Endothelial cell of umbilical vein (primary cell): ENCODE measurements at regions not wholly inside any gene's neighbourhood (a gene's known extent, or its start where the extent isn't known, plus 50 kb on each side); places are given as distances from the start of the nearest gene placed in this dataset.

ENCODE experiments used
- BruUV-seq: library from RNA; stranded (reverse); fragments of 400-500 nt; replicated peaks from 2 replicates; lab custom pipeline; 2021; lab: Mats Ljungman, UMichigan
- CTCF ChIA-PET: fragments of 300-600, 350-600 bp; sonication (Branson Sonifier 250); formaldehyde crosslinking; loops from one replicate; lab custom pipeline; 2021; ENCODE audit warnings: antibody characterized with exemption, inconsistent platforms; lab: Charles Lee
- POLR2A ChIA-PET: fragments of 300-600, 350-600 bp; sonication (Branson Sonifier 250); formaldehyde crosslinking; loops from one replicate; lab custom pipeline; 2021; ENCODE audit warnings: antibody characterized with exemption, inconsistent platforms; lab: Charles Lee
- DNase-seq: peaks from one replicate; pipeline ENCODE4 v3.0.0-alpha.2; 2011; ENCODE audit warnings: low read depth, low spot score
- FAIRE-seq: peaks from 2 replicates; lab custom pipeline; 2011; peaks lifted over from hg19 to GRCh38; lab: Jason Lieb, UNC
- H2AFZ ChIP-seq: 2 replicates; pipeline ENCODE4 v1.6.0; 2012; ENCODE audit warnings: low read depth, low read length, control low read depth, inconsistent platforms
- H3K27ac ChIP-seq: 2 replicates; pipeline ENCODE4 v1.5.1; 2011; ENCODE audit warnings: low read depth, mild to moderate bottlenecking, control low read depth, low read length, moderate library complexity; ENCODE audit not compliant: insufficient read depth
- H3K27me3 ChIP-seq, 2 experiments: 2 replicates each; pipeline versions ENCODE4 v1.6.0 to v1.6.1; 2011; ENCODE audit warnings: low read length in 2 of 2, mixed read lengths in 1 of 2; ENCODE audit not compliant: control insufficient read depth in 2 of 2, insufficient read depth in 2 of 2
- H3K36me3 ChIP-seq, 2 experiments: 2 replicates in 1 of 2; 3 replicates in 1 of 2; pipeline ENCODE4 v1.5.1; 2011; ENCODE audit warnings: low read length in 2 of 2, mild to moderate bottlenecking in 1 of 2, moderate library complexity in 1 of 2; ENCODE audit not compliant: control insufficient read depth in 2 of 2, insufficient read depth in 2 of 2; ENCODE audit errors: extremely low read depth in 1 of 2
- H3K4me1 ChIP-seq: 3 replicates; pipeline ENCODE4 v1.5.1; 2011; ENCODE audit warnings: mild to moderate bottlenecking, low read length; ENCODE audit not compliant: control insufficient read depth, insufficient read depth; ENCODE audit errors: extremely low read depth
- H3K4me2 ChIP-seq: 2 replicates; pipeline ENCODE4 v1.6.1; 2011; ENCODE audit warnings: low read length, control low read depth, mixed read lengths; ENCODE audit not compliant: insufficient read depth
- H3K4me3 ChIP-seq, 3 experiments: fragments of 200-600 bp in 1 of 3; sonication (generic), shearing (Covaris generic) in 1 of 3; replicated peaks in 1 of 3; 2 replicates each; pipeline ENCODE4 v1.5.1; 2011 to 2016; ENCODE audit warnings: control low read depth in 3 of 3, low read length in 3 of 3, mild to moderate bottlenecking in 2 of 3, inconsistent platforms in 1 of 3, low read depth in 1 of 3, moderate library complexity in 1 of 3; ENCODE audit not compliant: insufficient read depth in 1 of 3
- H3K79me2 ChIP-seq: 2 replicates; pipeline ENCODE4 v1.6.0; 2012; ENCODE audit warnings: low read length, inconsistent platforms; ENCODE audit not compliant: control insufficient read depth, insufficient read depth
- H3K9ac ChIP-seq: replicated peaks from 2 replicates; pipeline ENCODE3; 2011; ENCODE audit warnings: low read length, control low read depth; ENCODE audit not compliant: insufficient read depth; ENCODE audit errors: extremely low read depth
- H3K9me1 ChIP-seq: replicated peaks from 3 replicates; pipeline ENCODE4 v1.6.0; 2011; ENCODE audit warnings: mild to moderate bottlenecking, low read length; ENCODE audit not compliant: control insufficient read depth, insufficient read depth; ENCODE audit errors: extremely low read depth
- H3K9me3 ChIP-seq: replicated peaks from 2 replicates; pipeline ENCODE4 v1.5.1; 2012; ENCODE audit warnings: low read length, inconsistent platforms; ENCODE audit not compliant: control insufficient read depth, insufficient read depth
- H4K20me1 ChIP-seq: replicated peaks from 2 replicates; pipeline ENCODE3; 2011; ENCODE audit warnings: mild to moderate bottlenecking, low read length; ENCODE audit not compliant: control insufficient read depth, insufficient read depth; ENCODE audit errors: extremely low read depth
- CTCF ChIP-seq, 2 donors: IDR thresholded peaks; 1 replicate in 1 of 2; 2 replicates in 1 of 2; pipeline ENCODE4 v1.5.1; 2011; ENCODE audit warnings: low read length in 2 of 2, mild to moderate bottlenecking in 2 of 2, moderate library complexity in 2 of 2, control low read depth in 1 of 2, inconsistent platforms in 1 of 2, low read depth in 1 of 2; ENCODE audit not compliant: insufficient read depth in 1 of 2; ENCODE audit errors: extremely low read depth in 1 of 2
- EZH2 ChIP-seq: IDR thresholded peaks from 2 replicates; pipeline ENCODE4 v1.6.1; 2012; ENCODE audit warnings: borderline replicate concordance, low read depth, mild to moderate bottlenecking, moderate library complexity, low read length, inconsistent platforms; ENCODE audit not compliant: severe bottlenecking
- FOS ChIP-seq: IDR thresholded peaks from 2 replicates; pipeline ENCODE4 v1.6.1; 2011; ENCODE audit warnings: mild to moderate bottlenecking, low read length, moderate library complexity, borderline replicate concordance; ENCODE audit not compliant: insufficient read depth
- GATA2 ChIP-seq: IDR thresholded peaks from 2 replicates; pipeline ENCODE4 v1.7.0; 2011; ENCODE audit warnings: low read depth, mild to moderate bottlenecking, moderate library complexity, mixed read lengths, low read length; ENCODE audit not compliant: insufficient read length, insufficient read depth
- JUN ChIP-seq: IDR thresholded peaks from 2 replicates; pipeline ENCODE4 v1.6.1; 2011; ENCODE audit warnings: borderline replicate concordance, low read depth; ENCODE audit not compliant: insufficient read length, insufficient read depth
- MYC ChIP-seq: IDR thresholded peaks from one replicate; pipeline ENCODE4 v1.6.1; 2011; ENCODE audit warnings: mild to moderate bottlenecking, low read depth, low read length
- POLR2A ChIP-seq: IDR thresholded peaks from 2 replicates; pipeline ENCODE4 v1.6.1; 2012; ENCODE audit warnings: low read depth, mild to moderate bottlenecking, control low read depth, low read length
- POLR2AphosphoS5 ChIP-seq: IDR thresholded peaks from 2 replicates; pipeline ENCODE4 v1.6.1; 2012; ENCODE audit warnings: low read depth, mild to moderate bottlenecking, control low read depth, low read length, moderate library complexity; ENCODE audit not compliant: insufficient read depth
- dilution Hi-C: fragments of 300-500 bp; cut with MboI; formaldehyde crosslinking; loops from one replicate; pipeline ENCODE4 v1.15.0; 2019; ENCODE audit warnings: low sequenced_read_pairs; ENCODE audit not compliant: extremely low pct_ligation_motif_present
- intact Hi-C: fragments of 100-400 bp; cut with micrococcal nuclease; formaldehyde crosslinking; loops from one replicate; pipeline ENCODE4 v1.10.0; 2022
- TF ChIP-seq, protein P1 (sequence below): IDR thresholded peaks from 2 replicates; pipeline ENCODE4 v1.6.1; 2011; ENCODE audit not compliant: insufficient read depth, insufficient read length

DNA sequence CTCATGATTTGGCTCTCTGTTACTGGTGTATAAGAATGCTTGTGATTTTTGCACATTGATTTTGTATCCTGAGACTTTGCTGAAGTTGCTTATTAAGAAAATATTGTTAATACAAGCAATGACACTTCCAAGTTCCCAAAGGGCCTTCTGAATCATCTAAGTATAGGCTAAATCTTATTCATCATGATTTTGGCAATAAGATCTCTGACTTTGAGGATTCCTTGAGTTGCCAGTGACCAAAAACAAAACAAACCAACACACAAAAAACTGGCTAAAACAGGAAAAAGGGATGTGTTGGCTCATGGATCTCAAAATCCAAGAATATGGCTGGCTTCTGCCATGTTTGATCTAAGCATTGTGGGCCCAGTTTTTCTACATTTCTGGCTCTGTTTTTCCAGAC lies 163.4 kb downstream of the HHIPL2 start:
- Histone ChIP-seq H3K27ac (no peak overlapping the region), H3K4me2 (no peak overlapping the region), H3K9ac (no peak overlapping the region), H3K79me2 (no peaks in the 10 kb centered on the region), H3K9me3 (no peaks in the 10 kb centered on the region), H3K4me1 (no peaks in the 10 kb centered on the region), H3K9me1 (no peaks in the 10 kb centered on the region), H3K27me3 (no peaks in the 10 kb centered on the region), H2AFZ (no peak overlapping the region), H3K4me3 (no peak overlapping the region), H4K20me1 (no peaks in the 10 kb centered on the region), H3K36me3 (no peaks in the 10 kb centered on the region)
- intact Hi-C loops (no loop called here), dilution Hi-C loops (no loop called here)
- TF ChIP-seq, protein P1, sequence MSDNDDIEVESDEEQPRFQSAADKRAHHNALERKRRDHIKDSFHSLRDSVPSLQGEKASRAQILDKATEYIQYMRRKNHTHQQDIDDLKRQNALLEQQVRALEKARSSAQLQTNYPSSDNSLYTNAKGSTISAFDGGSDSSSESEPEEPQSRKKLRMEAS: no peak
- TF ChIP-seq FOS (no peak), POLR2AphosphoS5 (no peak), POLR2A (no peak), CTCF (IDR thresholded peaks at IDR 0.05; ENCODE audit: extremely low read depth in 1 of 2, insufficient read depth in 1 of 2, low read depth in 1 of 2, low read length in 2 of 2) (no peak), JUN (no peak), EZH2 (no peak), MYC (no peak), GATA2 (no peak)
- FAIRE-seq: no peak
- ChIA-PET POLR2A (no interaction called here), CTCF (no interaction called here)
- BruUV-seq: no TSS peak
- DNase-seq: no peak
